GM13977 (cell line): ENCODE measurements at regions not wholly inside any gene's neighbourhood (a gene's known extent, or its start where the extent isn't known, plus 50 kb on each side); places are given as distances from the start of the nearest gene placed in this dataset.

Experiments
- DNase-seq: peaks from one replicate; pipeline ENCODE4 v3.0.0; 2012; ENCODE audit warnings: low spot score
- CTCF ChIP-seq: IDR thresholded peaks from 2 replicates; pipeline ENCODE4 v1.5.1; 2012; ENCODE audit warnings: mild to moderate bottlenecking, control low read depth; ENCODE audit not compliant: insufficient read depth; ENCODE audit errors: extremely low read depth, missing control alignments
- in situ Hi-C: fragments of 300-500 bp; cut with MboI; formaldehyde crosslinking; loops from one replicate; pipeline ENCODE4 v1.12.0; 2022; ENCODE audit warnings: low sequenced_read_pairs, low pct_unique_long_range_greater_than_20kb, mixed read lengths, inconsistent platforms; ENCODE audit not compliant: unreplicated experiment

- DNase-seq, result no peak
- in situ Hi-C loops, result no loop called here
Observed at GRCh38 chr5:135269199-135269598, 129.8 kb downstream of the MACROH2A1 start.

GRCh38 chr5:135266975-135267374, 132.1 kb downstream of the MACROH2A1 start:
- TF ChIP-seq CTCF, result no peak
- in situ Hi-C loops, result no loop called here
- no peak for DNase-seq

More at GRCh38 chr5:135269199-135269598, 129.8 kb downstream of the MACROH2A1 start:
- no peak for TF ChIP-seq CTCF

- DNase-seq, result no peak
- in situ Hi-C loops, result no loop called here
- TF ChIP-seq CTCF, result no peak
Observed at GRCh38 chr5:135266303-135266635, 132.8 kb downstream of the MACROH2A1 start.

- in situ Hi-C loops, result no loop called here
- no peak for DNase-seq
- no peak for TF ChIP-seq CTCF
Observed at GRCh38 chr5:135265497-135266302, 133.3 kb downstream of the MACROH2A1 start.

GRCh38 chr5:135264451-135265440, 134.3 kb downstream of the MACROH2A1 start:
- DNase-seq, result no peak

More at GRCh38 chr5:135264451-135265440, 134.3 kb downstream of the MACROH2A1 start:
- in situ Hi-C loops, result no loop called here
- TF ChIP-seq CTCF, result no peak
